HG03442 (cell line): ENCODE measurements at regions not wholly inside any gene's neighbourhood (a gene's known extent, or its start where the extent isn't known, plus 50 kb on each side); places are given as distances from the start of the nearest gene placed in this dataset.
A peak's percentile ranks its signal among the peaks of the same experiment; 100 is the strongest.

Source experiments
- ATAC-seq: cut with Tn5 transposase; IDR thresholded peaks from one replicate; pipeline ENCODE4 v1.9.1; 2021; ENCODE audit warnings: mild to moderate bottlenecking, moderate library complexity; ENCODE audit not compliant: unreplicated experiment

- no peak for ATAC-seq
Observed at GRCh38 chr2:204315236-204315662, 230.0 kb upstream of the PARD3B start.

- no peak for ATAC-seq
Observed at GRCh38 chr2:204317640-204318039, 227.6 kb upstream of the PARD3B start.

GRCh38 chr2:204321027-204321800 lies 224.1 kb upstream of the PARD3B start:
- no peak for ATAC-seq

- ATAC-seq = no peak
Observed at GRCh38 chr2:204321910-204322751, 223.1 kb upstream of the PARD3B start.

- peak; percentile 85 for ATAC-seq
Observed at GRCh38 chr2:204325468-204325867, 219.8 kb upstream of the PARD3B start.

GRCh38 chr2:204328373-204328772 lies 216.9 kb upstream of the PARD3B start:
- no peak for ATAC-seq

- ATAC-seq = no peak
Observed at GRCh38 chr2:204329016-204329415, 216.3 kb upstream of the PARD3B start.

GRCh38 chr2:204329532-204329931 lies 215.7 kb upstream of the PARD3B start:
- no peak for ATAC-seq

- ATAC-seq = no peak
Observed at GRCh38 chr2:204331180-204331579, 214.1 kb upstream of the PARD3B start.

- no peak for ATAC-seq
Observed at GRCh38 chr2:204331988-204332387, 213.3 kb upstream of the PARD3B start.

- ATAC-seq = no peak
Observed at GRCh38 chr2:204332706-204333105, 212.6 kb upstream of the PARD3B start.

GRCh38 chr2:204333861-204334260 lies 211.4 kb upstream of the PARD3B start:
- ATAC-seq = no peak

- no peak for ATAC-seq
Observed at GRCh38 chr2:204335451-204336058, 209.7 kb upstream of the PARD3B start.

- no peak for ATAC-seq
Observed at GRCh38 chr2:204336153-204336744, 209.0 kb upstream of the PARD3B start.

GRCh38 chr2:204337638-204338037 lies 207.6 kb upstream of the PARD3B start:
- ATAC-seq = no peak

- no peak for ATAC-seq
Observed at GRCh38 chr2:204339212-204339715, 206.0 kb upstream of the PARD3B start.

- ATAC-seq = no peak
Observed at GRCh38 chr2:204340511-204340910, 204.8 kb upstream of the PARD3B start.

GRCh38 chr2:204341887-204342276 lies 203.4 kb upstream of the PARD3B start:
- ATAC-seq = no peak

GRCh38 chr2:204343685-204344084 lies 201.6 kb upstream of the PARD3B start:
- no peak for ATAC-seq

- ATAC-seq = no peak
Observed at GRCh38 chr2:204344119-204344518, 201.2 kb upstream of the PARD3B start.

- no peak for ATAC-seq
Observed at GRCh38 chr2:204346906-204347305, 198.4 kb upstream of the PARD3B start.
